T-helper 2 cell treated with Interferon-gamma antibody and Interleukin-4, amounts not matched to agents 5 μg/mL and 100 μg/mL, for 36 hours (primary cell): ENCODE measurements at regions not wholly inside any gene's neighbourhood (a gene's known extent, or its start where the extent isn't known, plus 50 kb on each side); places are given as distances from the start of the nearest gene placed in this dataset.

Source experiments
- DNase-seq: peaks from one replicate; pipeline ENCODE4 v3.0.0; 2021; ENCODE audit warnings: low spot score
- H3K27ac Mint-ChIP-seq: one replicate; pipeline ENCODE4 v1.8.0; 2021; ENCODE audit warnings: mild to moderate bottlenecking, mixed read lengths
- H3K27me3 Mint-ChIP-seq: one replicate; pipeline ENCODE4 v1.8.0; 2021; ENCODE audit warnings: low read depth, mixed read lengths
- H3K36me3 Mint-ChIP-seq: one replicate; pipeline ENCODE4 v1.8.0; 2021; ENCODE audit warnings: low read depth, mixed read lengths
- H3K4me1 Mint-ChIP-seq: one replicate; pipeline ENCODE4 v1.8.0; 2021; ENCODE audit warnings: low read depth, mixed read lengths
- H3K4me3 Mint-ChIP-seq: one replicate; pipeline ENCODE4 v1.8.0; 2022; ENCODE audit warnings: mild to moderate bottlenecking, moderate library complexity, mixed read lengths
- H3K9me3 Mint-ChIP-seq: one replicate; pipeline ENCODE4 v1.8.0; 2021; ENCODE audit warnings: mixed read lengths

GRCh38 chr3:25037049-25037547, 391.0 kb upstream of the RARB start:
- Mint-ChIP-seq H3K27me3 (no peaks in the 10 kb centered on the region), H3K9me3 (no peaks in the 10 kb centered on the region), H3K4me1 (no peaks in the 10 kb centered on the region), H3K27ac (no peak overlapping the region), H3K4me3 (no peak overlapping the region), H3K36me3 (no peaks in the 10 kb centered on the region)
- no peak for DNase-seq

- Mint-ChIP-seq H3K27me3 (no peaks in the 10 kb centered on the region), H3K4me3 (no peak overlapping the region), H3K9me3 (no peaks in the 10 kb centered on the region), H3K27ac (no peak overlapping the region), H3K36me3 (no peaks in the 10 kb centered on the region), H3K4me1 (no peaks in the 10 kb centered on the region)
- no peak for DNase-seq
Observed at GRCh38 chr3:25038271-25038670, 389.8 kb upstream of the RARB start.

- H3K4me1 Mint-ChIP-seq, result no peaks in the 10 kb centered on the region
- H3K4me3 Mint-ChIP-seq, result no peak overlapping the region
- no peaks in the 10 kb centered on the region for H3K27me3 Mint-ChIP-seq
- H3K9me3 Mint-ChIP-seq, result no peaks in the 10 kb centered on the region
- no peaks in the 10 kb centered on the region for H3K36me3 Mint-ChIP-seq
- no peak for DNase-seq
- H3K27ac Mint-ChIP-seq, result no peak overlapping the region
Observed at GRCh38 chr3:25038922-25039321, 389.1 kb upstream of the RARB start.

GRCh38 chr3:25040748-25041147, 387.3 kb upstream of the RARB start:
- H3K27ac Mint-ChIP-seq, result no peak overlapping the region
- no peaks in the 10 kb centered on the region for H3K36me3 Mint-ChIP-seq
- no peaks in the 10 kb centered on the region for H3K4me1 Mint-ChIP-seq
- no peak overlapping the region for H3K4me3 Mint-ChIP-seq
- DNase-seq, result no peak
- H3K27me3 Mint-ChIP-seq, result no peaks in the 10 kb centered on the region
- no peaks in the 10 kb centered on the region for H3K9me3 Mint-ChIP-seq

GRCh38 chr3:25041871-25042584, 386.0 kb upstream of the RARB start:
- H3K4me1 Mint-ChIP-seq, result no peaks in the 10 kb centered on the region
- H3K36me3 Mint-ChIP-seq, result no peaks in the 10 kb centered on the region
- H3K27ac Mint-ChIP-seq, result no peak overlapping the region
- no peaks in the 10 kb centered on the region for H3K9me3 Mint-ChIP-seq
- no peak overlapping the region for H3K4me3 Mint-ChIP-seq
- DNase-seq, result no peak
- no peaks in the 10 kb centered on the region for H3K27me3 Mint-ChIP-seq

- Mint-ChIP-seq H3K27me3 (no peaks in the 10 kb centered on the region), H3K9me3 (no peaks in the 10 kb centered on the region), H3K36me3 (no peaks in the 10 kb centered on the region), H3K27ac (no peak overlapping the region), H3K4me1 (no peaks in the 10 kb centered on the region), H3K4me3 (no peak overlapping the region)
- no peak for DNase-seq
Observed at GRCh38 chr3:25043177-25043576, 384.9 kb upstream of the RARB start.

GRCh38 chr3:25043749-25044148, 384.3 kb upstream of the RARB start:
- Mint-ChIP-seq H3K36me3 (no peaks in the 10 kb centered on the region), H3K4me1 (no peaks in the 10 kb centered on the region), H3K9me3 (no peaks in the 10 kb centered on the region), H3K4me3 (no peak overlapping the region), H3K27me3 (no peaks in the 10 kb centered on the region), H3K27ac (no peak overlapping the region)
- no peak for DNase-seq

GRCh38 chr3:25044762-25045710, 383.0 kb upstream of the RARB start:
- no peak for DNase-seq
- no peaks in the 10 kb centered on the region for H3K36me3 Mint-ChIP-seq
- H3K9me3 Mint-ChIP-seq, result no peaks in the 10 kb centered on the region
- H3K27me3 Mint-ChIP-seq, result no peaks in the 10 kb centered on the region
- no peaks in the 10 kb centered on the region for H3K4me1 Mint-ChIP-seq
- no peak overlapping the region for H3K27ac Mint-ChIP-seq
- no peak overlapping the region for H3K4me3 Mint-ChIP-seq

- no peak for DNase-seq
- no peaks in the 10 kb centered on the region for H3K27me3 Mint-ChIP-seq
- H3K9me3 Mint-ChIP-seq, result no peaks in the 10 kb centered on the region
- H3K36me3 Mint-ChIP-seq, result no peaks in the 10 kb centered on the region
- no peak overlapping the region for H3K27ac Mint-ChIP-seq
- no peaks in the 10 kb centered on the region for H3K4me1 Mint-ChIP-seq
- H3K4me3 Mint-ChIP-seq, result no peak overlapping the region
Observed at GRCh38 chr3:25046911-25047771, 380.9 kb upstream of the RARB start.

GRCh38 chr3:25049304-25049703, 378.8 kb upstream of the RARB start:
- Mint-ChIP-seq H3K4me3 (no peak overlapping the region), H3K36me3 (no peaks in the 10 kb centered on the region), H3K27ac (no peak overlapping the region), H3K9me3 (peaks cover 3% of the 10 kb centered on the region), H3K4me1 (no peaks in the 10 kb centered on the region), H3K27me3 (no peaks in the 10 kb centered on the region)
- no peak for DNase-seq

GRCh38 chr3:25053360-25053759, 374.7 kb upstream of the RARB start:
- Mint-ChIP-seq H3K9me3 (peaks cover 3% of the 10 kb centered on the region), H3K27ac (no peak overlapping the region), H3K4me3 (no peak overlapping the region), H3K36me3 (no peaks in the 10 kb centered on the region), H3K4me1 (no peaks in the 10 kb centered on the region), H3K27me3 (no peaks in the 10 kb centered on the region)
- DNase-seq, result no peak

GRCh38 chr3:25056036-25056755, 371.9 kb upstream of the RARB start:
- H3K4me1 Mint-ChIP-seq, result no peaks in the 10 kb centered on the region
- no peak overlapping the region for H3K4me3 Mint-ChIP-seq
- no peak for DNase-seq
- no peak overlapping the region for H3K27ac Mint-ChIP-seq
- no peaks in the 10 kb centered on the region for H3K27me3 Mint-ChIP-seq
- H3K36me3 Mint-ChIP-seq, result no peaks in the 10 kb centered on the region
- H3K9me3 Mint-ChIP-seq, result peaks cover 3% of the 10 kb centered on the region

GRCh38 chr3:25056803-25057351, 371.2 kb upstream of the RARB start:
- DNase-seq, result no peak
- Mint-ChIP-seq H3K4me1 (no peaks in the 10 kb centered on the region), H3K4me3 (no peak overlapping the region), H3K9me3 (peaks cover 3% of the 10 kb centered on the region), H3K27ac (no peak overlapping the region), H3K27me3 (no peaks in the 10 kb centered on the region), H3K36me3 (no peaks in the 10 kb centered on the region)
